ENCODE measurements at regions not wholly inside any gene's neighbourhood (a gene's known extent, or its start where the extent isn't known, plus 50 kb on each side); places are given as distances from the start of the nearest gene placed in this dataset.
"Not testable (repeated sequence)": the region's sequence is repeated elsewhere in the genome, so short reads cannot be mapped to it uniquely, and the experiment has no call there.

- DNase-seq (ENCODE audit: extremely low read depth in 1 of 11, low read depth in 9 of 11, low spot score in 4 of 11), result no peak
Measured at GRCh38 chr13:44651209-44651608, 75.1 kb upstream of the TSC22D1 start.

DNA sequence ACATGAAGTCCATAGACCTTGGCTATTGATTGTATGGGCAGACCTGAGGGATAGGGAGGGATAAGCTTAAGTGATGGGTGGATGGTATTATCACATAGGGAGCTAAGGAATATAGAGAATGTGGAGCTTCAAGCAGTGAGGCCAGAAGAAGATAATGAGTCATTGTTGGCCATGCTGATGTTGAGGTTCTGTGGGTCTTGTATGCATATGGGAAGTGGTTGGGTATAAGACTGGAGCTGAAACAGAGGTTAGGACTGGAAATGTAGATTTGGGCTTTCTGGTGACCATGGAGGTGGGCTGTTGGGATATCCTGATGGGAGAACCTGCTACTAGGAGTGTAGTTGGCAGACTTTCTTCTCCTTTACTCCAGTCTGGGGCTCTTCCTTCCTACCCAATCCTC lies 73.7 kb upstream of the TSC22D1 start:
- no peak for DNase-seq (ENCODE audit: extremely low read depth in 1 of 11, low read depth in 9 of 11, low spot score in 4 of 11)

- DNase-seq (ENCODE audit: extremely low read depth in 1 of 11, low read depth in 9 of 11, low spot score in 4 of 11), result peak in 7 of 11 donors; percentile 38 to 69 (median 60)
Measured at GRCh38 chr13:44649104-44649428, 72.9 kb upstream of the TSC22D1 start.

GRCh38 chr13:44648392-44649103 lies 72.4 kb upstream of the TSC22D1 start:
- peak in 3 of 11 donors; percentile 14 to 34 (median 17) for DNase-seq (ENCODE audit: extremely low read depth in 1 of 11, low read depth in 9 of 11, low spot score in 4 of 11)

DNA sequence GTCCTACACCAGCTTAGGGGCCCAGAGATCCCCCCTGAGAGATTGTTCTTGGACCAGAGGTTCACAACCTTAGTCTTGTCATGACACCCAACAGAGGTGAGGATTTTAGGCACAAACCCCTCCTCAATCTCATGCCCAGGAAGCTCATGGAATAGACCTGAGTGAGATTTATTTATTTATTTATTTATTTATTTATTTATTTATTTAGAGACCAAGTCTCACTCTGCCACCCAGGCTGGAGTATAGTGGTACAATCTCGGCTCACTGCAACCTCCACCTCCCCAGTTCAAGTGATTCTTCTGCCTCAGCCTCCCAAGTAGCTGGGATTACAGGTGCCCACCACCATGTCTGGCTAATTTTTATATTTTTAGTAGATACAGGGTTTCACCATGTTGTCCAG lies 71.4 kb upstream of the TSC22D1 start:
- not testable (repeated sequence) for DNase-seq (ENCODE audit: extremely low read depth in 1 of 11, low read depth in 9 of 11, low spot score in 4 of 11)

- DNase-seq (ENCODE audit: extremely low read depth in 1 of 11, low read depth in 9 of 11, low spot score in 4 of 11), result no peak
Measured at GRCh38 chr13:44646044-44646443, 69.9 kb upstream of the TSC22D1 start.

- DNase-seq (ENCODE audit: extremely low read depth in 1 of 11, low read depth in 9 of 11, low spot score in 4 of 11), result no peak
Measured at GRCh38 chr13:44643256-44643655, 67.1 kb upstream of the TSC22D1 start.

DNA sequence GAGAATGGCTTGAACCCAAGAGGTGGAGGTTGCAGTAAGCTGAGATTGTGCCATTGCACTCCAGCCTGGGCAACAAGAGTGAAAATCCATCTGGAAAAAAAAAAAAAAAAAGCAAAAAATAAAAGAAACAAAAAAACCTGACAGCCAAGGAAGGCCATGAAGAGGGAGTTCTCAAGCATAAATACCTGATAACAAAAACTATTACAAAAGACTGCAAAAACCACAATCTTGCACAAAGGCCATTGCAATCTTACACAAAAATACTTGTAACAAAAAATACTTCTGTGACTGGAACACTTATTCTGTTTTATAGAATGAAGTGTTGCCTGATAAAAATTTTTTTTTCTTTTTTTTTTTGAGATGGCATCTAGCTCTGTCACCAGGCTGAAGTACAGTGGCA lies 61.5 kb upstream of the TSC22D1 start:
- no peak for DNase-seq (ENCODE audit: extremely low read depth in 1 of 11, low read depth in 9 of 11, low spot score in 4 of 11)

- DNase-seq (ENCODE audit: extremely low read depth in 1 of 11, low read depth in 9 of 11, low spot score in 4 of 11), result no peak
Measured at GRCh38 chr13:44629465-44630183, 53.5 kb upstream of the TSC22D1 start.

DNA sequence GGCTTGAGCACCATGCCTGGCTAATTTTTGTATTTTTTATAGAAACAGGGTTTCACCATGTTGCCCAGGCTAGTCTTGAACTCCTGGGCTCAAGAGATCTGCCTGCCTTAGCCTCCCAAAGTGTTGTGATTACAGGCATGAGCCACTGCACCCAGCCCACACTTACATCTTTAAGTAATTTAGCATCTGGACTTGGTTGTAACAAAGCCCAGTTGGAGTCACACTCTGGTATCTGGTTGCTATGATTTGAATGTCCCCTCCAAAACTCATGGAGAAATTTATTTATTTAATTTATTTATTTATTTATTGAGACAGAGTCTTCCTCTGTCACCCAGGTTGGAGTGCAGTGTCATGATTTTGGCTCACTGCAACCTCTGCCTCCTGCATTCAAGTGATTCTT lies 52.7 kb upstream of the TSC22D1 start:
- DNase-seq (ENCODE audit: extremely low read depth in 1 of 11, low read depth in 9 of 11, low spot score in 4 of 11), result not testable (repeated sequence)

- DNase-seq (ENCODE audit: extremely low read depth in 1 of 11, low read depth in 9 of 11, low spot score in 4 of 11), result no peak
Measured at GRCh38 chr13:44627441-44627840, 51.3 kb upstream of the TSC22D1 start.

DNA sequence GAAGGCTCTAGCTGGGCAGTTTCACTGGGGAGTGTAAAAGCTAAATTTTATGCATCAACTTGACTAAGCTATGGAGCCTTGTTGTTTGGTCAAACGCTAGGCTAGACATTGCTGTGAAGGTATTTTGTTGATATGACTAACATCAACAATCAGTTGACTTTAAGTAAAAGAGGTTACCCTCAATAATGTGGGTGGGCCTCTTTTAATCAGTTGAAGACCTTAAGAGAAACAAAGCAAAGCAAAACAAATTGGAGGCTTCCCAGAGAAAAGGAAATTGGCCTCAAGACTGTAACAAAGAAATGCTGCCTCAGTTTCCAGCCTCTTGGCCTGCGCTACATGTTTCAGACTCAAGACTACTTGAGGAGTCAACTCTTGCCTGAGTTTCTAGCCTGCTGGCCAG lies 50.0 kb upstream of the TSC22D1 start:
- DNase-seq (ENCODE audit: extremely low read depth in 1 of 11, low read depth in 9 of 11, low spot score in 4 of 11), result no peak

Data from renal cortex interstitium (tissue), 11 donors.